H1 (cell line): ENCODE measurements at regions not wholly inside any gene's neighbourhood (a gene's known extent, or its start where the extent isn't known, plus 50 kb on each side); places are given as distances from the start of the nearest gene placed in this dataset.

Experiments
- CTCF ChIA-PET: fragments of 300-600 bp; sonication (Branson Sonifier 250); formaldehyde crosslinking; loops from one replicate; lab custom pipeline; 2021; ENCODE audit not compliant: partially characterized antibody; lab: Charles Lee
- POLR2A ChIA-PET: fragments of 300-600 bp; sonication (Branson Sonifier 250); formaldehyde crosslinking; loops from one replicate; lab custom pipeline; 2021; ENCODE audit warnings: inconsistent platforms; ENCODE audit not compliant: partially characterized antibody; lab: Charles Lee
- DNase-seq, 2 experiments: peaks; one replicate each; pipeline versions ENCODE4 v3.0.0 to v3.0.0-alpha.2; 2010 to 2022; ENCODE audit warnings: low spot score in 2 of 2, low read depth in 1 of 2, mixed read lengths in 1 of 2
- FAIRE-seq: peaks from 2 replicates; lab custom pipeline; 2011; peaks lifted over from hg19 to GRCh38; lab: Jason Lieb, UNC
- H2AFZ ChIP-seq: 2 replicates; pipeline ENCODE4 v1.8.1; 2012; ENCODE audit warnings: low read length, inconsistent platforms
- H2AK5ac ChIP-seq: 2 replicates; pipeline ENCODE4 v1.6.1; 2013; ENCODE audit warnings: low read depth, low read length
- H2BK120ac ChIP-seq: replicated peaks from 2 replicates; pipeline ENCODE3; 2013; ENCODE audit warnings: low read depth, low read length, inconsistent platforms
- H2BK12ac ChIP-seq: 2 replicates; pipeline ENCODE4 v1.6.1; 2013; ENCODE audit warnings: low read depth, low read length
- H2BK15ac ChIP-seq: 2 replicates; pipeline ENCODE4 v1.6.1; 2013; ENCODE audit warnings: low read length
- H2BK20ac ChIP-seq: 2 replicates; pipeline ENCODE4 v1.6.1; 2013; ENCODE audit warnings: low read length
- H2BK5ac ChIP-seq: 2 replicates; pipeline ENCODE4 v1.6.1; 2013; ENCODE audit warnings: low read depth, low read length
- H3K14ac ChIP-seq: 2 replicates; pipeline ENCODE4 v1.6.1; 2013; ENCODE audit warnings: inconsistent platforms; ENCODE audit not compliant: insufficient read length
- H3K18ac ChIP-seq: 2 replicates; pipeline ENCODE4 v1.6.1; 2013; ENCODE audit warnings: low read length; ENCODE audit errors: extremely low read depth
- H3K23ac ChIP-seq: 2 replicates; pipeline ENCODE4 v1.6.1; 2013; ENCODE audit warnings: inconsistent platforms; ENCODE audit not compliant: insufficient read length
- H3K23me2 ChIP-seq: 2 replicates; pipeline ENCODE4 v1.6.1; 2013; ENCODE audit warnings: low read depth, low read length
- H3K27ac ChIP-seq: 2 replicates; pipeline ENCODE4 v1.6.1; 2011; ENCODE audit warnings: low read depth, low read length, inconsistent platforms
- H3K27me3 ChIP-seq, 4 experiments: replicated peaks in 1 of 4; 1 replicate in 1 of 4; 2 replicates in 3 of 4; pipeline versions ENCODE4 v1.6.1 to v1.8.1; 2011 to 2013; ENCODE audit warnings: low read length in 3 of 4, mild to moderate bottlenecking in 3 of 4, inconsistent platforms in 2 of 4, mixed read lengths in 2 of 4, moderate library complexity in 1 of 4; ENCODE audit not compliant: control insufficient read depth in 3 of 4, insufficient read depth in 3 of 4; ENCODE audit errors: extremely low read depth in 1 of 4
- H3K36me3 ChIP-seq, 4 experiments: 2 replicates each; pipeline versions ENCODE4 v1.6.1 to v1.8.1; 2011 to 2013; ENCODE audit warnings: mild to moderate bottlenecking in 4 of 4, low read length in 3 of 4, moderate library complexity in 2 of 4, control low read depth in 1 of 4, inconsistent platforms in 1 of 4; ENCODE audit not compliant: insufficient read depth in 4 of 4, control insufficient read depth in 2 of 4
- H3K4ac ChIP-seq: replicated peaks from 2 replicates; pipeline ENCODE3; 2013; ENCODE audit warnings: low read length, low read depth, mixed read lengths, inconsistent platforms; ENCODE audit not compliant: insufficient read length
- H3K4me1 ChIP-seq, 4 experiments: replicated peaks in 1 of 4; 1 replicate in 1 of 4; 2 replicates in 3 of 4; pipeline versions ENCODE4 v1.6.1 to v1.8.1; 2011 to 2013; ENCODE audit warnings: low read length in 3 of 4, inconsistent platforms in 2 of 4, mixed read lengths in 1 of 4; ENCODE audit not compliant: insufficient read depth in 4 of 4, control insufficient read depth in 3 of 4
- H3K4me2 ChIP-seq, 2 experiments: 2 replicates each; pipeline versions ENCODE4 v1.6.1 to v1.8.1; 2011 to 2013; ENCODE audit warnings: low read depth in 2 of 2, low read length in 2 of 2, control low read depth in 1 of 2, inconsistent platforms in 1 of 2, mild to moderate bottlenecking in 1 of 2; ENCODE audit not compliant: insufficient read depth in 1 of 2
- H3K4me3 ChIP-seq, 4 experiments: fragments of 200-600, 300-600 bp in 1 of 4; sonication (generic), shearing (Covaris generic), sonication (Bioruptor Twin) in 1 of 4; 2 replicates each; pipeline versions ENCODE4 v1.5.1 to v1.8.1; 2011 to 2016; ENCODE audit warnings: low read length in 4 of 4, low read depth in 3 of 4, control low read depth in 2 of 4, inconsistent platforms in 2 of 4, mild to moderate bottlenecking in 2 of 4, mixed read lengths in 1 of 4, moderate library complexity in 1 of 4; ENCODE audit not compliant: insufficient read depth in 2 of 4; ENCODE audit errors: extremely low read depth in 1 of 4
- H3K56ac ChIP-seq: replicated peaks from 2 replicates; pipeline ENCODE3; 2013; ENCODE audit warnings: low read depth, mild to moderate bottlenecking, mixed read lengths, low read length, inconsistent platforms; ENCODE audit not compliant: insufficient read length
- H3K79me1 ChIP-seq: 2 replicates; pipeline ENCODE4 v1.6.1; 2013; ENCODE audit warnings: low read depth, low read length, control low read depth
- H3K79me2 ChIP-seq, 2 experiments: 2 replicates each; pipeline versions ENCODE4 v1.6.1 to v1.8.1; 2012 to 2013; ENCODE audit warnings: low read length in 2 of 2, mild to moderate bottlenecking in 2 of 2, inconsistent platforms in 1 of 2; ENCODE audit not compliant: insufficient read depth in 2 of 2, control insufficient read depth in 1 of 2
- H3K9ac ChIP-seq, 4 experiments: replicated peaks in 1 of 4; 1 replicate in 1 of 4; 2 replicates in 3 of 4; pipeline versions ENCODE4 v1.6.1 to v1.8.1; 2011 to 2013; ENCODE audit warnings: low read depth in 3 of 4, low read length in 3 of 4, control low read depth in 2 of 4, mild to moderate bottlenecking in 2 of 4, moderate library complexity in 2 of 4, inconsistent platforms in 1 of 4; ENCODE audit errors: extremely low read depth in 1 of 4
- H3K9me3 ChIP-seq, 2 experiments: 2 replicates each; pipeline versions ENCODE4 v1.6.1 to v1.8.1; 2012 to 2013; ENCODE audit warnings: mild to moderate bottlenecking in 2 of 2, moderate library complexity in 2 of 2, control low read depth in 1 of 2, inconsistent platforms in 1 of 2, low read depth in 1 of 2, low read length in 1 of 2, mixed read lengths in 1 of 2; ENCODE audit not compliant: insufficient read depth in 2 of 2
- H4K20me1 ChIP-seq, 2 experiments: replicated peaks in 1 of 2; 2 replicates each; pipeline versions ENCODE3 to v1.8.1; 2011 to 2013; ENCODE audit warnings: inconsistent platforms in 2 of 2, low read length in 2 of 2, mild to moderate bottlenecking in 1 of 2; ENCODE audit not compliant: insufficient read depth in 2 of 2, control insufficient read depth in 1 of 2
- H4K5ac ChIP-seq: 2 replicates; pipeline ENCODE4 v1.6.1; 2013; ENCODE audit warnings: low read length, low read depth, mixed read lengths, inconsistent platforms; ENCODE audit not compliant: insufficient read length
- H4K8ac ChIP-seq: 2 replicates; pipeline ENCODE4 v1.8.0; 2013; ENCODE audit warnings: mild to moderate bottlenecking, moderate library complexity, low read length, inconsistent platforms; ENCODE audit not compliant: insufficient read depth; ENCODE audit errors: extremely low read depth
- H4K91ac ChIP-seq: replicated peaks from 2 replicates; pipeline ENCODE3; 2013; ENCODE audit warnings: low read length, mixed read lengths, inconsistent platforms; ENCODE audit not compliant: insufficient read length
- BRCA1 ChIP-seq: IDR thresholded peaks from 2 replicates; pipeline ENCODE4 v1.6.1; 2012; ENCODE audit warnings: low read depth, low read length, improper control_type of control experiment
- CBX5 ChIP-seq: fragments of 300-800, 300-1000 bp; sonication (generic); IDR thresholded peaks from 2 replicates; pipeline ENCODE4 v1.7.1; 2016; ENCODE audit warnings: antibody characterized with exemption, low read length, low read depth
- CHD1 ChIP-seq: IDR thresholded peaks from 2 replicates; pipeline ENCODE4 v1.6.1; 2012; ENCODE audit warnings: low read depth, low read length, improper control_type of control experiment
- CTBP2 ChIP-seq: IDR thresholded peaks from 2 replicates; pipeline ENCODE4 v1.7.0; 2011; ENCODE audit warnings: borderline replicate concordance, mild to moderate bottlenecking, moderate library complexity, mixed read lengths, low read length; ENCODE audit not compliant: insufficient read depth, insufficient read length
- FOSL1 ChIP-seq: IDR thresholded peaks from 2 replicates; pipeline ENCODE4 v1.6.1; 2011; ENCODE audit warnings: mild to moderate bottlenecking, low read depth, low read length, moderate library complexity; ENCODE audit not compliant: insufficient read depth
- GTF2F1 ChIP-seq: IDR thresholded peaks from 2 replicates; pipeline ENCODE4 v1.6.1; 2012; ENCODE audit warnings: low read depth, low read length, improper control_type of control experiment, borderline replicate concordance
- HDAC2 ChIP-seq, 2 experiments: fragments of 300-600 bp in 1 of 2; sonication (generic) in 1 of 2; IDR thresholded peaks; 2 replicates each; pipeline ENCODE4 v1.6.1; 2011 to 2012; ENCODE audit warnings: low read depth in 2 of 2, low read length in 2 of 2, mild to moderate bottlenecking in 2 of 2, moderate library complexity in 2 of 2, borderline replicate concordance in 1 of 2, inconsistent platforms in 1 of 2
- MAFK ChIP-seq: IDR thresholded peaks from 2 replicates; pipeline ENCODE4 v1.6.1; 2012; ENCODE audit warnings: low read depth, mild to moderate bottlenecking, improper control_type of control experiment, low read length
- POU5F1 ChIP-seq: IDR thresholded peaks from 2 replicates; pipeline ENCODE4 v1.6.1; 2011; ENCODE audit warnings: low read depth, mild to moderate bottlenecking, low read length, moderate library complexity
- RAD21 ChIP-seq, 2 experiments: IDR thresholded peaks in 1 of 2; conservative IDR thresholded peaks in 1 of 2; 2 replicates each; pipeline ENCODE4 v1.6.1; 2011; ENCODE audit warnings: low read depth in 2 of 2, low read length in 2 of 2, improper control_type of control experiment in 1 of 2, inconsistent platforms in 1 of 2, mild to moderate bottlenecking in 1 of 2, moderate library complexity in 1 of 2
- RXRA ChIP-seq: IDR thresholded peaks from 2 replicates; pipeline ENCODE4 v1.6.1; 2011; ENCODE audit warnings: low read depth, mild to moderate bottlenecking, low read length, moderate library complexity; ENCODE audit not compliant: insufficient read depth
- SIX5 ChIP-seq: IDR thresholded peaks from 2 replicates; pipeline ENCODE4 v1.6.1; 2011; ENCODE audit warnings: mild to moderate bottlenecking, low read depth, low read length
- TEAD4 ChIP-seq: IDR thresholded peaks from 2 replicates; pipeline ENCODE4 v1.6.1; 2012; ENCODE audit warnings: low read depth, low read length, inconsistent platforms, mixed read lengths
- TF ChIP-seq, protein P1 (sequence below): IDR thresholded peaks from 2 replicates; pipeline ENCODE4 v1.6.1; 2011; ENCODE audit warnings: low read length, improper control_type of control experiment

DNA sequence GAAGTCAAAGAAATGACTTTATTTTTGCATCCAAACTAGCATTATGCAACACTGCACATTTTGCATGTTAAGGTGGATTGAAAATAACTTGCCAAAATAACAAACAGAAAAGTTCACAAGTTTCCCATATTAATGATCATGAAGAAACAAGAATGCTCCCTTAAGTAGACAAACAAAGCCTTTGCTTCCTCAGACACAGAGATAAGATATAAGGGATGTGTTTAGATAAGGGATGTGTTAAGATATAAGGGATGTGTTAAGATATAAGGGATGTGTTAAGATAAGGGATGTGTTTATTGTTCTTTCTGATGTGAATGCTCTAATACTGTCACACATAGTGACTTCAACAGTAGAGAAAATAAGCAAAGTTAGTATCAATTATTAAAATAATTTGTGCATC, 174.8 kb downstream of the GABRG2 start:
- Histone ChIP-seq H2BK5ac (no peak overlapping the region), H3K9ac (no peak overlapping the region), H2BK120ac (no peak overlapping the region), H3K4me1 (no peaks in the 10 kb centered on the region), H4K20me1 (no peaks in the 10 kb centered on the region), H3K23ac (no peak overlapping the region), H3K23me2 (no peaks in the 10 kb centered on the region), H3K18ac (no peak overlapping the region), H3K14ac (no peak overlapping the region), H2AFZ (no peak overlapping the region), H4K8ac (no peak overlapping the region), H2BK12ac (no peak overlapping the region), H3K4me3 (no peak overlapping the region), H3K27ac (no peak overlapping the region), H3K36me3 (no peaks in the 10 kb centered on the region), H3K4ac (no peak overlapping the region), H3K79me2 (no peaks in the 10 kb centered on the region), H4K5ac (no peak overlapping the region), H2AK5ac (no peak overlapping the region), H3K27me3 (no peaks in the 10 kb centered on the region), H2BK15ac (no peak overlapping the region), H3K56ac (no peak overlapping the region), H3K79me1 (no peaks in the 10 kb centered on the region), H3K9me3 (no peaks in the 10 kb centered on the region), H4K91ac (no peak overlapping the region), H2BK20ac (no peak overlapping the region), H3K4me2 (no peak overlapping the region)
- CTCF ChIA-PET, result interaction anchor here (1.7 kb wide), 1 partner anchor 18 kb away, joined by 4 read pairs; no protein-coding TSS in a partner anchor
- TF ChIP-seq RAD21 (IDR thresholded peaks at IDR 0.05 in 1 of 2, conservative IDR thresholded peaks at IDR 0.05 in 1 of 2; ENCODE audit: low read depth in 2 of 2, low read length in 2 of 2) (no peak), BRCA1 (no peak), MAFK (no peak), HDAC2 (IDR thresholded peaks at IDR 0.05; ENCODE audit: borderline replicate concordance in 1 of 2, low read depth in 2 of 2, low read length in 2 of 2) (no peak), CBX5 (no peak), FOSL1 (no peak), POU5F1 (no peak), CTBP2 (no peak), CHD1 (no peak), GTF2F1 (no peak), SIX5 (no peak), RXRA (no peak), TEAD4 (no peak)
- TF ChIP-seq, protein P1, sequence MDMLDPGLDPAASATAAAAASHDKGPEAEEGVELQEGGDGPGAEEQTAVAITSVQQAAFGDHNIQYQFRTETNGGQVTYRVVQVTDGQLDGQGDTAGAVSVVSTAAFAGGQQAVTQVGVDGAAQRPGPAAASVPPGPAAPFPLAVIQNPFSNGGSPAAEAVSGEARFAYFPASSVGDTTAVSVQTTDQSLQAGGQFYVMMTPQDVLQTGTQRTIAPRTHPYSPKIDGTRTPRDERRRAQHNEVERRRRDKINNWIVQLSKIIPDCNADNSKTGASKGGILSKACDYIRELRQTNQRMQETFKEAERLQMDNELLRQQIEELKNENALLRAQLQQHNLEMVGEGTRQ, result no peak
- FAIRE-seq, result no peak
- no peak for DNase-seq
- POLR2A ChIA-PET, result no interaction called here
